ENCODE measurements at regions not wholly inside any gene's neighbourhood (a gene's known extent, or its start where the extent isn't known, plus 50 kb on each side); places are given as distances from the start of the nearest gene placed in this dataset.

DNA sequence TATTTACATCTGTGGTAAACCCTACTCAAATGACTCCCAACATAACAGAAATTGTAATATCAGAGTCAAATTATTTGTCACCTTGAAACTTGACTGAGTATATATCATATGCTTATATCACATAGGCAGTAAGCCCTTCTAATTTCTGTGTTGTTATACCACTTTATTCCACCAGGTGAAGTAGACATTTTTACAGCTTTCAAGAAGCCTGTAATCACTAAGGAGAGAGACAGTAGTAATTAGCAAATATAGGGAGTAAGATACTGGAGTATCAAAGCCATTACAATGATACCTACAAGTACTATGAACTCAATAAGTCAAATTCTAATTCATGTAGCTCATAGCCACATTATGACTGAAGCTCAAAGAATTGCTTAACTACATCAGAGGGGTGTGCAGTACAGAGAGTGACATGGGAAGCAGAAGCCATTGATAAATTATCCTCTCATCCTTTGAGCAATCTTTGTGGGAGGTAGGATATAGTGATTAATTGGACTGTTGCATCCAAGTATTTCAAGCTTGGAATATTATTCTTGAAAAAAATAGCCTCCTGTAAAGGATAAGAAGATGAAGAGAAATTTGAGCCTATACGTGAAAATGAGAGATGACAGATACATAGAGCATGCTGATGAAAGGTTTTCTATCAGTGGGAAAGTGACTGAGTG lies 1005.9 kb downstream of the ZPLD1 start:
- H3K27ac ChIP-seq (ENCODE audit: low read depth in 2 of 2, low read length in 2 of 2): no peak overlapping the region
- peaks cover 0 to 5% (median 0%) of the 10 kb centered on the region in 3 donors for H3K9me3 ChIP-seq (ENCODE audit: control insufficient read depth in 2 of 3, insufficient read depth in 1 of 3, low read length in 3 of 3)
- DNase-seq: peak in 1 of 5 donors; percentile 11
- intact Hi-C loops (cut with DNase I): no loop called here
- no peak overlapping the region for H3K4me3 ChIP-seq (ENCODE audit: low read length in 3 of 3)
- no peak overlapping the region for H3K9ac ChIP-seq (ENCODE audit: low read length in 3 of 3)
- H3K27me3 ChIP-seq (ENCODE audit: control insufficient read depth, insufficient read depth, low read length): no peaks in the 10 kb centered on the region
- no peak for FAIRE-seq
- H3K4me1 ChIP-seq (ENCODE audit: control insufficient read depth in 2 of 3, insufficient read depth in 2 of 3, low read depth in 1 of 3, low read length in 3 of 3): no peaks in the 10 kb centered on the region
- TF ChIP-seq, protein P1, sequence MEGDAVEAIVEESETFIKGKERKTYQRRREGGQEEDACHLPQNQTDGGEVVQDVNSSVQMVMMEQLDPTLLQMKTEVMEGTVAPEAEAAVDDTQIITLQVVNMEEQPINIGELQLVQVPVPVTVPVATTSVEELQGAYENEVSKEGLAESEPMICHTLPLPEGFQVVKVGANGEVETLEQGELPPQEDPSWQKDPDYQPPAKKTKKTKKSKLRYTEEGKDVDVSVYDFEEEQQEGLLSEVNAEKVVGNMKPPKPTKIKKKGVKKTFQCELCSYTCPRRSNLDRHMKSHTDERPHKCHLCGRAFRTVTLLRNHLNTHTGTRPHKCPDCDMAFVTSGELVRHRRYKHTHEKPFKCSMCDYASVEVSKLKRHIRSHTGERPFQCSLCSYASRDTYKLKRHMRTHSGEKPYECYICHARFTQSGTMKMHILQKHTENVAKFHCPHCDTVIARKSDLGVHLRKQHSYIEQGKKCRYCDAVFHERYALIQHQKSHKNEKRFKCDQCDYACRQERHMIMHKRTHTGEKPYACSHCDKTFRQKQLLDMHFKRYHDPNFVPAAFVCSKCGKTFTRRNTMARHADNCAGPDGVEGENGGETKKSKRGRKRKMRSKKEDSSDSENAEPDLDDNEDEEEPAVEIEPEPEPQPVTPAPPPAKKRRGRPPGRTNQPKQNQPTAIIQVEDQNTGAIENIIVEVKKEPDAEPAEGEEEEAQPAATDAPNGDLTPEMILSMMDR (IDR thresholded peaks at IDR 0.05; ENCODE audit: borderline replicate concordance, extremely low read depth, insufficient read depth): no peak
- no peaks in the 10 kb centered on the region for H3K36me3 ChIP-seq (ENCODE audit: control insufficient read depth in 2 of 3, insufficient read depth in 3 of 3, low read length in 3 of 3)

DNA sequence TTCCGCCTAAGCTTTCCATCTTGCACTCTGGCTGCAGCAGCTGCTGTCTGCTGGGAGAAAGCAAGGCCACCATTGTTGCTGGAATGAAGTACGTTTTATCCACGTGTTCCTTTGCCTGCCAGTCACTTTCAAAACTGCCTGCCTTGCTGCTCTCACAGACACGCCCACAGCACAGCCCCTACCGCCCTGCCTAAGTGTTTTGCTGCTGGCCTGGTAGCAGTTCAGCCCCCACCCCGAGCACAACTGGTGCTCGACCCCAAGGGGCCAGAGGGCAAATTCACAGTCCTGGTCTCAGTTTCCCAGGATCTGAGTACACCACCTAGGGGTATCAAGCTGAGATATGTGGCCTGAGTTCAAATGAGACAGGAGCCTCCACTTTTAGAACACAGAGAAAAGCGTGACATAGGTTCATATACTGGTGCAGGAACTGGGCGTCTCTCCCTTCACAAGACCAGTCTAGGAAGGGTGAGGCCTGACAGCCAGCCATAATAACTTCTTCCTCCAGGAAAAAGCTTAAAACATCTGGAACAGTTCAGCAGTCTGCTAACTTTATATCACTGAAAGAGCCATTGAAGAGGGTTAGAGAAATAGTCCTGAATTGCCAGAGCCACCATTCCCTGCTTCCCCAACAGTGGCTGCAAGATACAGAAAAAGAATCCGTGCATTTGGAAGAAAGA lies 1012.3 kb downstream of the ZPLD1 start:
- no peak for FAIRE-seq

DNA sequence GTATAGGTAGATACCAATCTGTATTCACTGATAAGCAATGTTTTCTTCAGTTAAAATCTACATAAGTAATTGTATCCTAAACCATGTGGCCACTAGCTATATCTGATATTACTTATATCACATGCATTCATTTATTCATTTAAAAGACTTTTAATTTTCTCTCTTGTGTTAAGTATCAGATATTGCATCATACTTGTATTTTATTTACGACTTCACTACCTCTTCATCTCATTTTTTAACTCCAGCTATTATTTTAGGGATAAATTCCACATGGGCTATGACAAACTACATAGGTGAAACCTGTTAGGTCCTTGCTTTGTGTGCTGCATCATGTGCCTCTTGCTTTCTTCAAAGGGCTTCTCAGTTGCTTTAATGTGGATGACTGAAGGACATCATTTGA lies 1018.3 kb downstream of the ZPLD1 start:
- no peak for FAIRE-seq
- TF ChIP-seq, protein P1 (IDR thresholded peaks at IDR 0.05; ENCODE audit: borderline replicate concordance, extremely low read depth, insufficient read depth): no peak
- intact Hi-C loops (cut with DNase I): no loop called here

More for the DNA sequence above, 1012.3 kb downstream of the ZPLD1 start:
- intact Hi-C loops (cut with DNase I): no loop called here
- no peak overlapping the region for H3K4me3 ChIP-seq (ENCODE audit: low read length in 3 of 3)
- no peak overlapping the region for H3K27ac ChIP-seq (ENCODE audit: low read depth in 2 of 2, low read length in 2 of 2)
- no peaks in the 10 kb centered on the region for H3K9me3 ChIP-seq (ENCODE audit: control insufficient read depth in 2 of 3, insufficient read depth in 1 of 3, low read length in 3 of 3)
- no peaks in the 10 kb centered on the region for H3K27me3 ChIP-seq (ENCODE audit: control insufficient read depth, insufficient read depth, low read length)
- H3K4me1 ChIP-seq (ENCODE audit: control insufficient read depth in 2 of 3, insufficient read depth in 2 of 3, low read depth in 1 of 3, low read length in 3 of 3): no peaks in the 10 kb centered on the region
- H3K9ac ChIP-seq (ENCODE audit: low read length in 3 of 3): no peak overlapping the region
- TF ChIP-seq, protein P1 (IDR thresholded peaks at IDR 0.05; ENCODE audit: borderline replicate concordance, extremely low read depth, insufficient read depth): no peak
- peak in 1 of 5 donors; percentile 7 for DNase-seq
- H3K36me3 ChIP-seq (ENCODE audit: control insufficient read depth in 2 of 3, insufficient read depth in 3 of 3, low read length in 3 of 3): no peaks in the 10 kb centered on the region

More for the DNA sequence above, 1018.3 kb downstream of the ZPLD1 start:
- Histone ChIP-seq H3K4me1 (ENCODE audit: control insufficient read depth in 2 of 3, insufficient read depth in 2 of 3, low read depth in 1 of 3, low read length in 3 of 3) (no peaks in the 10 kb centered on the region), H3K9me3 (ENCODE audit: control insufficient read depth in 2 of 3, insufficient read depth in 1 of 3, low read length in 3 of 3) (no peaks in the 10 kb centered on the region), H3K9ac (ENCODE audit: low read length in 3 of 3) (no peak overlapping the region), H3K4me3 (ENCODE audit: low read length in 3 of 3) (no peak overlapping the region), H3K27me3 (ENCODE audit: control insufficient read depth, insufficient read depth, low read length) (no peaks in the 10 kb centered on the region), H3K27ac (ENCODE audit: low read depth in 2 of 2, low read length in 2 of 2) (no peak overlapping the region), H3K36me3 (ENCODE audit: control insufficient read depth in 2 of 3, insufficient read depth in 3 of 3, low read length in 3 of 3) (no peaks in the 10 kb centered on the region)
- DNase-seq: no peak
